ENCODE measurements at regions not wholly inside any gene's neighbourhood (a gene's known extent, or its start where the extent isn't known, plus 50 kb on each side); places are given as distances from the start of the nearest gene placed in this dataset.

GRCh38 chr12:94718114-94718513 lies 67.8 kb upstream of the TMCC3 start:
- H3K79me2 ChIP-seq = no peaks in the 10 kb centered on the region
- H3K27ac ChIP-seq = no peak overlapping the region
- no peaks in the 10 kb centered on the region for H3K9me3 ChIP-seq (ENCODE audit: control insufficient read depth, low read length)
- H3K9ac ChIP-seq = no peak overlapping the region
- peaks cover 9% of the 10 kb centered on the region for H3K4me1 ChIP-seq
- TF ChIP-seq, protein P1, sequence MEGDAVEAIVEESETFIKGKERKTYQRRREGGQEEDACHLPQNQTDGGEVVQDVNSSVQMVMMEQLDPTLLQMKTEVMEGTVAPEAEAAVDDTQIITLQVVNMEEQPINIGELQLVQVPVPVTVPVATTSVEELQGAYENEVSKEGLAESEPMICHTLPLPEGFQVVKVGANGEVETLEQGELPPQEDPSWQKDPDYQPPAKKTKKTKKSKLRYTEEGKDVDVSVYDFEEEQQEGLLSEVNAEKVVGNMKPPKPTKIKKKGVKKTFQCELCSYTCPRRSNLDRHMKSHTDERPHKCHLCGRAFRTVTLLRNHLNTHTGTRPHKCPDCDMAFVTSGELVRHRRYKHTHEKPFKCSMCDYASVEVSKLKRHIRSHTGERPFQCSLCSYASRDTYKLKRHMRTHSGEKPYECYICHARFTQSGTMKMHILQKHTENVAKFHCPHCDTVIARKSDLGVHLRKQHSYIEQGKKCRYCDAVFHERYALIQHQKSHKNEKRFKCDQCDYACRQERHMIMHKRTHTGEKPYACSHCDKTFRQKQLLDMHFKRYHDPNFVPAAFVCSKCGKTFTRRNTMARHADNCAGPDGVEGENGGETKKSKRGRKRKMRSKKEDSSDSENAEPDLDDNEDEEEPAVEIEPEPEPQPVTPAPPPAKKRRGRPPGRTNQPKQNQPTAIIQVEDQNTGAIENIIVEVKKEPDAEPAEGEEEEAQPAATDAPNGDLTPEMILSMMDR (IDR thresholded peaks at IDR 0.05) = no peak
- no peak overlapping the region for H3K4me3 ChIP-seq (ENCODE audit: low read depth, low read length)
- no peaks in the 10 kb centered on the region for H3K36me3 ChIP-seq (ENCODE audit: control insufficient read depth, insufficient read depth, low read length)
- H2AFZ ChIP-seq = no peak overlapping the region
- H3K4me2 ChIP-seq (ENCODE audit: low read length) = no peak overlapping the region
- H3K27me3 ChIP-seq (ENCODE audit: control insufficient read depth, insufficient read depth, low read length) = no peaks in the 10 kb centered on the region

DNA sequence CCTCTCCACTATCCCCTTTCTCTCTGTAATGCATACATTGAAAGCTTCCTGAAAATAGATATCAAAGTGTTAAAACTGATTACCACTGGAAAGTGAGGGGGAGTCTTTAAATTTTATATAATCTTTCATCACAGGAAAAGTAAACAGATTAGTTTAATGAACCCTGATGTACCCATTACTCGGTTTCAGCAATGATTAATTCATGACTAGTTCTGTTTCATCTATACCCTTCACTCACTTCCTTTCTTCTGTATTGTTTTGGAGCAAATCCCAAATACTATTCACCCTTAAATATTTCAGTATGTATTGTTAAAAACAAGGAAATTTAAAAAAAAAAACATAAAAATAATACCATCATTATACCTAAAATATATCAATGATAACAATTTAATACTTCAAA lies 67.3 kb upstream of the TMCC3 start:
- TF ChIP-seq, protein P1 (IDR thresholded peaks at IDR 0.05) = no peak
- Histone ChIP-seq H3K36me3 (ENCODE audit: control insufficient read depth, insufficient read depth, low read length) (no peaks in the 10 kb centered on the region), H3K27me3 (ENCODE audit: control insufficient read depth, insufficient read depth, low read length) (no peaks in the 10 kb centered on the region), H3K9me3 (ENCODE audit: control insufficient read depth, low read length) (no peaks in the 10 kb centered on the region), H3K27ac (no peak overlapping the region), H2AFZ (no peak overlapping the region), H3K4me2 (ENCODE audit: low read length) (no peak overlapping the region), H3K4me3 (ENCODE audit: low read depth, low read length) (no peak overlapping the region), H3K9ac (no peak overlapping the region), H3K79me2 (no peaks in the 10 kb centered on the region), H3K4me1 (peaks cover 10% of the 10 kb centered on the region)

GRCh38 chr12:94717108-94717507 lies 66.8 kb upstream of the TMCC3 start:
- TF ChIP-seq, protein P1 (IDR thresholded peaks at IDR 0.05) = no peak
- Histone ChIP-seq H3K36me3 (ENCODE audit: control insufficient read depth, insufficient read depth, low read length) (no peaks in the 10 kb centered on the region), H3K9ac (no peak overlapping the region), H3K4me3 (ENCODE audit: low read depth, low read length) (no peak overlapping the region), H3K79me2 (no peaks in the 10 kb centered on the region), H2AFZ (no peak overlapping the region), H3K4me2 (ENCODE audit: low read length) (no peak overlapping the region), H3K4me1 (peaks cover 10% of the 10 kb centered on the region), H3K27ac (no peak overlapping the region), H3K27me3 (ENCODE audit: control insufficient read depth, insufficient read depth, low read length) (no peaks in the 10 kb centered on the region), H3K9me3 (ENCODE audit: control insufficient read depth, low read length) (no peaks in the 10 kb centered on the region)

GRCh38 chr12:94716339-94716738 lies 66.0 kb upstream of the TMCC3 start:
- Histone ChIP-seq H3K4me3 (ENCODE audit: low read depth, low read length) (no peak overlapping the region), H3K4me1 (peaks cover 10% of the 10 kb centered on the region), H3K9me3 (ENCODE audit: control insufficient read depth, low read length) (no peaks in the 10 kb centered on the region), H3K9ac (no peak overlapping the region), H2AFZ (no peak overlapping the region), H3K4me2 (ENCODE audit: low read length) (no peak overlapping the region), H3K79me2 (no peaks in the 10 kb centered on the region), H3K27ac (no peak overlapping the region), H3K27me3 (ENCODE audit: control insufficient read depth, insufficient read depth, low read length) (no peaks in the 10 kb centered on the region), H3K36me3 (ENCODE audit: control insufficient read depth, insufficient read depth, low read length) (no peaks in the 10 kb centered on the region)
- TF ChIP-seq, protein P1 (IDR thresholded peaks at IDR 0.05) = no peak

- Histone ChIP-seq H3K9me3 (ENCODE audit: control insufficient read depth, low read length) (no peaks in the 10 kb centered on the region), H3K9ac (no peak overlapping the region), H3K27me3 (ENCODE audit: control insufficient read depth, insufficient read depth, low read length) (no peaks in the 10 kb centered on the region), H3K27ac (no peak overlapping the region), H2AFZ (no peak overlapping the region), H3K4me2 (ENCODE audit: low read length) (no peak overlapping the region), H3K36me3 (ENCODE audit: control insufficient read depth, insufficient read depth, low read length) (no peaks in the 10 kb centered on the region), H3K4me1 (peaks cover 10% of the 10 kb centered on the region), H3K4me3 (ENCODE audit: low read depth, low read length) (no peak overlapping the region), H3K79me2 (peaks cover 5% of the 10 kb centered on the region)
- TF ChIP-seq, protein P1 (IDR thresholded peaks at IDR 0.05) = no peak
Measured at GRCh38 chr12:94714378-94715114, 64.2 kb upstream of the TMCC3 start.
